Kidney tubule cell (primary cell): ENCODE measurements at regions not wholly inside any gene's neighbourhood (a gene's known extent, or its start where the extent isn't known, plus 50 kb on each side); places are given as distances from the start of the nearest gene placed in this dataset.

Experiments
- DNase-seq: peaks from one replicate; pipeline ENCODE4 v3.0.0-alpha.2; 2018; ENCODE audit warnings: low spot score

GRCh38 chr10:10213237-10213636 is 804.4 kb upstream of the CELF2 start:
- DNase-seq, result no peak

- DNase-seq, result no peak
Observed at GRCh38 chr10:10222304-10222841, 795.3 kb upstream of the CELF2 start.

GRCh38 chr10:10223131-10223530 is 794.5 kb upstream of the CELF2 start:
- no peak for DNase-seq

GRCh38 chr10:10225136-10225676 is 792.5 kb upstream of the CELF2 start:
- DNase-seq, result no peak

GRCh38 chr10:10233229-10233628 is 784.4 kb upstream of the CELF2 start:
- no peak for DNase-seq

GRCh38 chr10:10235003-10235402 is 782.7 kb upstream of the CELF2 start:
- no peak for DNase-seq

GRCh38 chr10:10247585-10247984 is 770.1 kb upstream of the CELF2 start:
- no peak for DNase-seq

GRCh38 chr10:10256860-10257259 is 760.8 kb upstream of the CELF2 start:
- DNase-seq, result no peak

GRCh38 chr10:10259013-10259412 is 758.7 kb upstream of the CELF2 start:
- no peak for DNase-seq

- DNase-seq, result no peak
Observed at GRCh38 chr10:10270126-10271050, 747.3 kb upstream of the CELF2 start.

- no peak for DNase-seq
Observed at GRCh38 chr10:10271639-10272192, 746.0 kb upstream of the CELF2 start.

- DNase-seq, result no peak
Observed at GRCh38 chr10:10273661-10274060, 744.0 kb upstream of the CELF2 start.

GRCh38 chr10:10279906-10280305 is 737.8 kb upstream of the CELF2 start:
- DNase-seq, result no peak

- DNase-seq, result no peak
Observed at GRCh38 chr10:10292501-10292900, 725.2 kb upstream of the CELF2 start.

GRCh38 chr10:10293041-10293440 is 724.6 kb upstream of the CELF2 start:
- DNase-seq, result no peak

- DNase-seq, result no peak
Observed at GRCh38 chr10:10293481-10293951, 724.2 kb upstream of the CELF2 start.

GRCh38 chr10:10294184-10294880 is 723.3 kb upstream of the CELF2 start:
- no peak for DNase-seq

GRCh38 chr10:10294881-10295529 is 722.7 kb upstream of the CELF2 start:
- no peak for DNase-seq

- no peak for DNase-seq
Observed at GRCh38 chr10:10295537-10295936, 722.1 kb upstream of the CELF2 start.

- no peak for DNase-seq
Observed at GRCh38 chr10:10302689-10303088, 715.0 kb upstream of the CELF2 start.

- no peak for DNase-seq
Observed at GRCh38 chr10:10307036-10307435, 710.6 kb upstream of the CELF2 start.

- no peak for DNase-seq
Observed at GRCh38 chr10:10307551-10307950, 710.1 kb upstream of the CELF2 start.
